ENCODE measurements at regions not wholly inside any gene's neighbourhood (a gene's known extent, or its start where the extent isn't known, plus 50 kb on each side); places are given as distances from the start of the nearest gene placed in this dataset.

DNA sequence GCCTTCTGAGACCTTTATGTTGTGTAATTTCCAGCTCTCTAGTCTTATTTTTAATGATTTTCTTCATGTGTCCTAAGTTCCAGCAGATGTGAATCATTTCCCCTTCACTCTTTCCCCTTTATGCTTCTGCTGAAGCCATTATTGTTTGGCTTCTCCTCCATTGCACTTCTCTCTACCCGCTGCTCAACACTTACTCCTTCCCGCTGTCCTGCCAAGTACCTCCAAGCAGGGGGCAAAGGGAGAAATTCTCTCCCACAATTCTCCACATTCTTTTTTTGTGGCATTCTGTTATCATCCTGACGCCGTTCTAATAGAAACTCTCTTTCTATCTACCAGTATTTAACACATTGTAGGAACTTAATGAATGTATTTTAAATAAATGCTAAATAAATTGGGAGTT is 388.9 kb upstream of the TPK1 start:
- TF ChIP-seq, protein P1, sequence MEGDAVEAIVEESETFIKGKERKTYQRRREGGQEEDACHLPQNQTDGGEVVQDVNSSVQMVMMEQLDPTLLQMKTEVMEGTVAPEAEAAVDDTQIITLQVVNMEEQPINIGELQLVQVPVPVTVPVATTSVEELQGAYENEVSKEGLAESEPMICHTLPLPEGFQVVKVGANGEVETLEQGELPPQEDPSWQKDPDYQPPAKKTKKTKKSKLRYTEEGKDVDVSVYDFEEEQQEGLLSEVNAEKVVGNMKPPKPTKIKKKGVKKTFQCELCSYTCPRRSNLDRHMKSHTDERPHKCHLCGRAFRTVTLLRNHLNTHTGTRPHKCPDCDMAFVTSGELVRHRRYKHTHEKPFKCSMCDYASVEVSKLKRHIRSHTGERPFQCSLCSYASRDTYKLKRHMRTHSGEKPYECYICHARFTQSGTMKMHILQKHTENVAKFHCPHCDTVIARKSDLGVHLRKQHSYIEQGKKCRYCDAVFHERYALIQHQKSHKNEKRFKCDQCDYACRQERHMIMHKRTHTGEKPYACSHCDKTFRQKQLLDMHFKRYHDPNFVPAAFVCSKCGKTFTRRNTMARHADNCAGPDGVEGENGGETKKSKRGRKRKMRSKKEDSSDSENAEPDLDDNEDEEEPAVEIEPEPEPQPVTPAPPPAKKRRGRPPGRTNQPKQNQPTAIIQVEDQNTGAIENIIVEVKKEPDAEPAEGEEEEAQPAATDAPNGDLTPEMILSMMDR (conservative IDR thresholded peaks at IDR 0.05; ENCODE audit: control insufficient read depth, insufficient read depth, low read depth, low read length): no peak
- no peak overlapping the region for H3K4me3 ChIP-seq (ENCODE audit: control insufficient read depth, low read depth, low read length)
- DNase-seq (ENCODE audit: low read depth): no peak

DNA sequence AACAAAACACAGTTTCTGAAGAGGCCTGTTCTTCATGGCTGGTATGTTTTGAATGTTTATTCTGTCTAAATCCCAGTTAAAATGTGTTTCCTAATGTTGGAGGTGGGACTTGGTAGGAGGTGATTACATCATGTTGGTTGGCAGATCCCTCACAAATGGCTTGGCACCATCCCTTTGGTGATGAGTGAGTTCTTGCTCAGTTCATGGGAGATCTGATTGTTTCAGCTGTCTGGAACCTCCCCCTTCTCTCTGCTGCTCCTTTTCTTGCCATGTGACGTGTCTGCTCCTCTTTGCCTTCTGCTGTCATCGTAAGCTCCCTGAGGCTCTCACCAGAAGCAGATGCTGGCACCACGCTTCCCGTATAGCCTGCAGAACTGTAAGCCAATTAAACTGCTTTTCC is 383.6 kb upstream of the TPK1 start:
- peak; percentile 7 for DNase-seq (ENCODE audit: low read depth)
- H3K4me3 ChIP-seq (ENCODE audit: control insufficient read depth, low read depth, low read length): no peak overlapping the region
- TF ChIP-seq, protein P1 (conservative IDR thresholded peaks at IDR 0.05; ENCODE audit: control insufficient read depth, insufficient read depth, low read depth, low read length): no peak

DNA sequence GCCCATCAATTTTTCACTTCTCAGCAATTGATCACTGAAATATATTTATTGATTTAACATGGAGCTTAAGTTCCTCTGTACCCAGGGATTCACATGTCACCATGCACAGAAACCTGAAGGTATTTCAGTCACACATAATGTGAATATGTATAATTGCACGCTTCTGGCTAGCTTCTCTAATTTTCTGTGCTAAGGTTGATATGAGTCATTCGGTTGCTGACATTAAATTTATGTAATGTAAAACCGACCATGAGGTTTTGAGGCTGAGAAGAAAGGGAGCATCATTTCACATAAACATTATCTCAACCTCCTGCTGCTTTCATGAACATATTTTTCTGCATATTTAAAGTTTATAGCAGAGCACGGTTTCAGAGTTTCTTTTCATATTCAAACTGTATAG is 381.0 kb upstream of the TPK1 start:
- TF ChIP-seq, protein P1 (conservative IDR thresholded peaks at IDR 0.05; ENCODE audit: control insufficient read depth, insufficient read depth, low read depth, low read length): no peak
- no peak for DNase-seq (ENCODE audit: low read depth)
- H3K4me3 ChIP-seq (ENCODE audit: control insufficient read depth, low read depth, low read length): no peak overlapping the region

DNA sequence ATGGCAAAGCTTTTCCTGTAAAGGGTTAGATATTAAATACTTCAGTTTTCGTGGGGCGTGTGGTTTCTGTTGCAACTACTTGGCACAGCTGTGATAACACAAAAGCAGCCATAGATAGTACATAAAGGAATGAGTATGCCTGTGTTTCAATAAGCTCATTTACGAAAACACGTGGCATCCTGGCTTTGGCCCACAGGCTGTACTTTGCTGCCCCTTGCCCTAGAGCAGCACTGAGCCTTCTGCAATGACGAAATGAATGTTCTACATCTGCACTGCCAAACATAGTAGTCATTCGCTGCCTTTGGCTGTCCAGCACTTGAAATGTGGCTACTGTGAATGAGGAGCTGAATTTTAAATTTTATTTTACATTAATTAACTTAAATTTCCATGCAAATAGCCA is 376.2 kb upstream of the TPK1 start:
- DNase-seq (ENCODE audit: low read depth): peak; percentile 15
- TF ChIP-seq, protein P1 (conservative IDR thresholded peaks at IDR 0.05; ENCODE audit: control insufficient read depth, insufficient read depth, low read depth, low read length): no peak
- H3K4me3 ChIP-seq (ENCODE audit: control insufficient read depth, low read depth, low read length): no peak overlapping the region

DNA sequence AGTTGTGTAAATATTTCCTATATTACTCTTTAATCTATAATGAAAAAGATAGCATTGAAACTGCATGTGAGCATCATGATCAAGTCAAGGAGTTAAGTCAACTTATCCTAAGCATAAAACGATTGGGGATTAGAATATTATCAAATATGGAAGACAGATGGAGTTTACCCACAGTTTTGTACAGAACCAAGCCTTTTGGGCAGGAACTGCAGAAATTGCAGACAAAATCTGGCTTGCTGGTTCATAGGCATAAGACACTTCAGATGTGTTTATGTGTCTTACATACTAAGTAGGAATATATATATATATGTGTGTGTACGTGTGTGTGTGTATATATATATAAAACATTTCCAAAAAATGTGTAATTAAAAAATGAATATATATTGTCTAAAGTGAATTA is 375.4 kb upstream of the TPK1 start:
- no peak for DNase-seq (ENCODE audit: low read depth)
- no peak overlapping the region for H3K4me3 ChIP-seq (ENCODE audit: control insufficient read depth, low read depth, low read length)
- TF ChIP-seq, protein P1 (conservative IDR thresholded peaks at IDR 0.05; ENCODE audit: control insufficient read depth, insufficient read depth, low read depth, low read length): no peak

DNA sequence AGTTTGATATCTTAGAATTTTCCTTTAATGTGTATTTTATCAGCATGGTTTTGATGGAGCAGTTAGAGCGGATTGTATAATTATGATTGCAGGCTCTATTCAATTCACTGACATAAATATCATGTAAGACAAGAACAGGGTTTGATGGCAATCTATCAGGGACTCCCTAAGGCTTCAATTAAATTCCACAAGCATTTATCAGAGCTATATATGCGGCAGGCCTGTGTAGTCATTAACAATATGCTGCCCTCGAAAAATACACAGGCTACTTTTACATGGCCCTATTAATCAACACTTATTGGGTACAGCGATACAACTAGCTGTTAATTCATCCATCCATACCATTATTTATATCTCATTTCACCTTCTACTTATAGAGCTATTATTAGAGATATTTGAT is 358.1 kb upstream of the TPK1 start:
- DNase-seq (ENCODE audit: low read depth): no peak
- H3K4me3 ChIP-seq (ENCODE audit: control insufficient read depth, low read depth, low read length): no peak overlapping the region
- TF ChIP-seq, protein P1 (conservative IDR thresholded peaks at IDR 0.05; ENCODE audit: control insufficient read depth, insufficient read depth, low read depth, low read length): no peak

DNA sequence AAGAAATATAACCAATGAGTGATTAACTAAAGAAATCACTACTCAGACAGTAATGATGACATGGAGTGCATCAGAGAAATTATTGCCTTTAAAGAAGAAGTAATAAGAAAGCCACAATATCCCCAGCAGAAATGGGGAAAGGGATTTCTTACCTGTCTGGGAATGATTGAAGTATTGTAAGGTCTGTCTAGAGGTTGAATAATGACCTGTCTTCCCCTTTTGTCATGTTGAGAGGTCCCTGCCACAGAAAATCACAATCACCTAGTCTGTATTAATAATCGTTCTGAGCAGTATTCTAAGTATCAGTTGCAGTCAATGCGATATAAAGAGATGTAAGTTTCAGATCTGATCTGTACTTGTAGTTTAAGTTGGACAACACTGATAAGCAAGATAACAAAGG is 349.1 kb upstream of the TPK1 start:
- TF ChIP-seq, protein P1 (conservative IDR thresholded peaks at IDR 0.05; ENCODE audit: control insufficient read depth, insufficient read depth, low read depth, low read length): no peak
- DNase-seq (ENCODE audit: low read depth): no peak

More for the DNA sequence above, 349.1 kb upstream of the TPK1 start:
- H3K4me3 ChIP-seq (ENCODE audit: control insufficient read depth, low read depth, low read length): no peak overlapping the region

Measured in fibroblast of mammary gland (primary cell).